AG04450 (cell line): ENCODE measurements at regions not wholly inside any gene's neighbourhood (a gene's known extent, or its start where the extent isn't known, plus 50 kb on each side); places are given as distances from the start of the nearest gene placed in this dataset.

Experiments
- CTCF ChIA-PET: fragments of 300-600, 350-600 bp; formaldehyde crosslinking; extraction: SDS; loops from one replicate; lab custom pipeline; 2022; ENCODE audit warnings: antibody characterized with exemption, inconsistent platforms; lab: Charles Lee
- POLR2A ChIA-PET: fragments of 350-600 bp; formaldehyde crosslinking; extraction: SDS; loops from one replicate; lab custom pipeline; 2021; ENCODE audit warnings: antibody characterized with exemption, inconsistent platforms; lab: Yijun Ruan, JAX
- DNase-seq: peaks from one replicate; pipeline ENCODE4 v3.0.0-alpha.2; 2011; ENCODE audit warnings: low read depth, low spot score
- H3K27ac ChIP-seq: one replicate; pipeline ENCODE4 v1.5.1; 2012; ENCODE audit warnings: low read depth, low read length, control low read depth
- H3K27me3 ChIP-seq: one replicate; pipeline ENCODE4 v1.6.0; 2012; ENCODE audit warnings: low read length; ENCODE audit not compliant: control insufficient read depth, insufficient read depth
- H3K4me3 ChIP-seq: 2 replicates; pipeline ENCODE4 v1.5.1; 2011; ENCODE audit warnings: mild to moderate bottlenecking, low read depth, low read length, control low read depth
- H3K9me3 ChIP-seq: 2 replicates; pipeline ENCODE4 v1.5.1; 2012; ENCODE audit warnings: low read length; ENCODE audit not compliant: control insufficient read depth, insufficient read depth
- CTCF ChIP-seq: IDR thresholded peaks from 2 replicates; pipeline ENCODE4 v1.5.1; 2011; ENCODE audit warnings: low read depth, low read length, control low read depth, inconsistent platforms

DNA sequence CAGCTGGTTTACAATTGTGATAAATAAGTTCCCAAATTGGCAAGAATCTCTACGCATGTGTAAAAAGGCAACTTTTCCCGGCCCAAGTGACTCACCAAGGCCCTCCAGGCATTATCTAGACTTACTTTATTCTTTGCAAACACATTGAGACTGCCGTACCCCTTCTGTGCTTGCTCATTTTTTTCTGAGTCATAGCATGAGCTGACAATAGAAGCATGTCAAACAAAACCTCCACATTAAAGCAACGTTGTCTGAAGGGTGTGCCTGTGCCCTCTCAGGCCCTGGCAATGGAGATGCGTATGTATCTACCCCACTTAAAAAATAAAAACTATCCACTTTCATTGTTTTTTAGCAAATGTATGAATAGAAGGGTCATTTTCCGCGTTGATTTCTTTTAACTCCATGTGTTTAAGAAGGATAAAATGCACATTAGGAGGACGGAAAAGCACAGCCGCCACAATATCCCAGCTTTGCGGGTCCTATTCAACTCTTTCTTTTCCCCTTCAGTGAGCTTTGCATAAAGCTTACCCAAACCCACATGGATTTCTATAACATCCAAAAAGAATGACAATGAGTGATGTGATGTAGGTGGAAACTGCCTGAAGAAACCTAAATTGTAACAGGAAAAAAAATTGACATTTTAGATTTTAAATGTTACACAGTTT is 298.2 kb downstream of the CDCA7 start:
- Histone ChIP-seq H3K27ac (peak overlapping the region; percentile 83), H3K9me3 (no peaks in the 10 kb centered on the region), H3K27me3 (no peaks in the 10 kb centered on the region), H3K4me3 (no peak overlapping the region)
- POLR2A ChIA-PET, result interaction anchor here (1.4 kb wide), 1 partner anchor 22 kb away, joined by 3 read pairs; no protein-coding TSS in a partner anchor
- CTCF ChIA-PET, result no interaction called here
- peak; percentile 81 for DNase-seq
- TF ChIP-seq CTCF, result no peak

GRCh38 chr2:173653432-173653805 is 298.7 kb downstream of the CDCA7 start:
- no peaks in the 10 kb centered on the region for H3K27me3 ChIP-seq
- ChIA-PET POLR2A (no interaction called here), CTCF (no interaction called here)
- H3K9me3 ChIP-seq, result no peaks in the 10 kb centered on the region
- no peak overlapping the region for H3K4me3 ChIP-seq
- DNase-seq, result no peak
- no peak overlapping the region for H3K27ac ChIP-seq
- TF ChIP-seq CTCF, result no peak

DNA sequence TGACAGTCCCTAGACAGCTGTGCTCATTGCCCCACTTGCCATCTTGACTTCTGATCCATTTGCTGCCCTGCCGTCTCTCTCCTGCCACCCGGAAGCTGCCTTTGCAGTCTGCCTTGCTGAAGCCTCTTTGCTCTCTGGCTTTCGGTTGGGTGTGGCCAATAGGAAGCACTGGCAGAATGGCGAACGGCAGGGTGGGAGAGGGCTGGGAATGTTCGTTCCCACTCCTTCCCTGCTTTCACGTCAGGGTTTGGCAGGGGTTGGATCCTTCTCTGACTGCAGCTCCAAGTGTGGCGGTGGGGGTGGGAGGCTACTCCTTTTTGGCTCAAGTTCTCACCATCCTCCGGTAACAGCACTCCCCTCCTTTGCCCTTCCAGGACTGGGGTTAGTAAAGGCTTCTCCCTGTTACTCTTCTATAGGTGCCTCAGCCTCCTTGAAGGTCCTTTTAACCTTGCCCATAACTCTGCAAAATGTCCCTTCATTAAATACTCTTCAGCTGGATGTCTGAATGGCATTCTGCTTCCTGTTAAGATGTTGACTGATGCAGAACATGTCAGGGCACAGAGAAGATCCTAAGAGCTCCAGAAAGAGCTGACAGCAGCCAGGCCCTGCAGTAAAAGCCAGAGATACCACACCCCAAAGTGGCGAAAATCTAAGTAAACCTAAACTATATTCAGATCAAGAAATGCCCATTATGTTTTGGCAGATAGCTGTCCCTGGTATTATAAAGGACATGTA is 299.7 kb downstream of the CDCA7 start:
- Histone ChIP-seq H3K27ac (no peak overlapping the region), H3K4me3 (no peak overlapping the region), H3K9me3 (no peaks in the 10 kb centered on the region), H3K27me3 (no peaks in the 10 kb centered on the region)
- ChIA-PET CTCF (no interaction called here), POLR2A (no interaction called here)
- no peak for TF ChIP-seq CTCF
- DNase-seq, result no peak

- no peak overlapping the region for H3K4me3 ChIP-seq
- no peak for DNase-seq
- H3K9me3 ChIP-seq, result no peaks in the 10 kb centered on the region
- no peaks in the 10 kb centered on the region for H3K27me3 ChIP-seq
- no peak overlapping the region for H3K27ac ChIP-seq
- no peak for TF ChIP-seq CTCF
- ChIA-PET CTCF (no interaction called here), POLR2A (no interaction called here)
These were observed 300.2 kb downstream of the CDCA7 start for GRCh38 chr2:173654896-173655265.

DNA sequence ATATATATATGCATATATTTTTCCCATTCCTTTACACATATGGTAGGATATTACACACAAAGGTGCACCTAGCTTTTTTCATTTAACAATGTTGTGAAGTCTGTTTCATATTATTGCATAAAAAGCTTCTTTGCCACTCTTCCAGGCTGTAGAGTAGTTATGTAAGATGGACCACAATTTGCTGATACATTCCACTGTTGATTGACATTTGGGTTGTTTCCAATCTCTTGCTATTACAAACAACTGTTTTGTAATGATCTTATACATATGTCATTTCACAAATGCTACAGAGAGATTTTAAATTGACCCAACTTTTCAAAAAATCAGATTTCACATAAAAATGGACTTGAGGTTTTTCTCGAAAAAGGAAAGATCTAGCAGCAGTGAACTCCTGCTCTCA is 301.4 kb downstream of the CDCA7 start:
- H3K27ac ChIP-seq, result no peak overlapping the region
- CTCF ChIA-PET, result no interaction called here
- H3K9me3 ChIP-seq, result no peaks in the 10 kb centered on the region
- no peak for DNase-seq
- no peak for TF ChIP-seq CTCF
- POLR2A ChIA-PET, result no interaction called here
- no peaks in the 10 kb centered on the region for H3K27me3 ChIP-seq
- H3K4me3 ChIP-seq, result no peak overlapping the region
